ENCODE measurements at regions not wholly inside any gene's neighbourhood (a gene's known extent, or its start where the extent isn't known, plus 50 kb on each side); places are given as distances from the start of the nearest gene placed in this dataset.

DNA sequence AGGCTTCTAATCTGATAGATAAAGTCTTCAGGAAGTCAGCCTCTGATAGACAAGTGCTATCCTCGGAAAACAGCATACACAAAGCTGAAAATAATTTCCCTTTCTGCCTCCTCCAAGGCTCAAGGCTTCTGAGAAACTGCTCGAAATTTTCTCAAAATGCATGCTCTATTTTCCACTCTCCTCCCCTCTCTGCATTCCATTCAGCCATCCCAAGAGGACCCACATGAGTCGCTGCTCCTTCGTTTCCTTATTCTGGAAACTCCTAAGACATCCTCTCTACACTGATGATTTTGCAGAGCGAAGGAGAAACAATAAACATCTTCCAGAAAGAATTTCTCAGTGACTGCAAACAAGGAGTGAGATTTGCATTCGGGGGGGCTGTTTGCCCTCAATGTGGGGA lies 92.2 kb upstream of the SFSWAP start:
- no peak for TF ChIP-seq SUZ12 (IDR thresholded peaks at IDR 0.05)
- TF ChIP-seq SP1 (IDR thresholded peaks at IDR 0.05) = no peak
- TF ChIP-seq FOXA1 (IDR thresholded peaks at IDR 0.05) = no peak
- no peak for TF ChIP-seq FOXK2 (IDR thresholded peaks at IDR 0.05)
- no peak for TF ChIP-seq BHLHE40 (IDR thresholded peaks at IDR 0.05; ENCODE audit: borderline replicate concordance)
- no peak for TF ChIP-seq FOXM1 (IDR thresholded peaks at IDR 0.05; ENCODE audit: borderline replicate concordance)
- no peak for TF ChIP-seq CTBP1 (IDR thresholded peaks at IDR 0.05; ENCODE audit: borderline replicate concordance)
- no peak for TF ChIP-seq NFRKB (IDR thresholded peaks at IDR 0.05)
- TF ChIP-seq, protein P1, sequence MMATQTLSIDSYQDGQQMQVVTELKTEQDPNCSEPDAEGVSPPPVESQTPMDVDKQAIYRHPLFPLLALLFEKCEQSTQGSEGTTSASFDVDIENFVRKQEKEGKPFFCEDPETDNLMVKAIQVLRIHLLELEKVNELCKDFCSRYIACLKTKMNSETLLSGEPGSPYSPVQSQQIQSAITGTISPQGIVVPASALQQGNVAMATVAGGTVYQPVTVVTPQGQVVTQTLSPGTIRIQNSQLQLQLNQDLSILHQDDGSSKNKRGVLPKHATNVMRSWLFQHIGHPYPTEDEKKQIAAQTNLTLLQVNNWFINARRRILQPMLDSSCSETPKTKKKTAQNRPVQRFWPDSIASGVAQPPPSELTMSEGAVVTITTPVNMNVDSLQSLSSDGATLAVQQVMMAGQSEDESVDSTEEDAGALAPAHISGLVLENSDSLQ (IDR thresholded peaks at IDR 0.05) = no peak
